Astrocyte (in vitro differentiated cells and primary cell): ENCODE measurements at regions not wholly inside any gene's neighbourhood (a gene's known extent, or its start where the extent isn't known, plus 50 kb on each side); places are given as distances from the start of the nearest gene placed in this dataset.

Experiments
- EZH2 ChIP-seq: IDR thresholded peaks from 2 replicates; pipeline ENCODE4 v1.6.1; 2012; ENCODE audit warnings: mild to moderate bottlenecking, low read length, inconsistent platforms; ENCODE audit not compliant: insufficient read depth
- TF ChIP-seq, protein P1 (sequence below): IDR thresholded peaks from 2 replicates; pipeline ENCODE4 v1.5.1; 2011; ENCODE audit warnings: low read depth, mild to moderate bottlenecking, inconsistent platforms, low read length, moderate library complexity; ENCODE audit not compliant: insufficient read depth

DNA sequence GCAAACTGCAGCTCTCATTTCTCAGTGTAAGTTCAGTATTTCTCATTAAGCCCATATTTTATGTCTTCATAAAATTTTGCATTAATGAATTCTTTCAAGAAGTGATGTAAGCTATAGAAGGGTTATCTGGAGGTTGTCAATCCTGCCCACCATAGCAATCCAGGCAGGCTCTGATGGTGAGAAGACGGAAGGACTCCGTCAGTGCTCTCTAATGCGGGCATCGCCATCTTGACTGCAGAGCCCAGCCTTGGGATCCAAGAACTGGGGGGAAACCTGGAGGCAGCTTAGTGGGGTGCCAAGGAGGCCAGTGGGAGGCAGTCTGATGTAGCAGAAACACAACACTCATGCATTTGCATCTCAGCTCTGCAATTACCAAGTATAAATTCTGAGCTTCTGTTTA lies 707.4 kb upstream of the NRP1 start:
- TF ChIP-seq, protein P1, sequence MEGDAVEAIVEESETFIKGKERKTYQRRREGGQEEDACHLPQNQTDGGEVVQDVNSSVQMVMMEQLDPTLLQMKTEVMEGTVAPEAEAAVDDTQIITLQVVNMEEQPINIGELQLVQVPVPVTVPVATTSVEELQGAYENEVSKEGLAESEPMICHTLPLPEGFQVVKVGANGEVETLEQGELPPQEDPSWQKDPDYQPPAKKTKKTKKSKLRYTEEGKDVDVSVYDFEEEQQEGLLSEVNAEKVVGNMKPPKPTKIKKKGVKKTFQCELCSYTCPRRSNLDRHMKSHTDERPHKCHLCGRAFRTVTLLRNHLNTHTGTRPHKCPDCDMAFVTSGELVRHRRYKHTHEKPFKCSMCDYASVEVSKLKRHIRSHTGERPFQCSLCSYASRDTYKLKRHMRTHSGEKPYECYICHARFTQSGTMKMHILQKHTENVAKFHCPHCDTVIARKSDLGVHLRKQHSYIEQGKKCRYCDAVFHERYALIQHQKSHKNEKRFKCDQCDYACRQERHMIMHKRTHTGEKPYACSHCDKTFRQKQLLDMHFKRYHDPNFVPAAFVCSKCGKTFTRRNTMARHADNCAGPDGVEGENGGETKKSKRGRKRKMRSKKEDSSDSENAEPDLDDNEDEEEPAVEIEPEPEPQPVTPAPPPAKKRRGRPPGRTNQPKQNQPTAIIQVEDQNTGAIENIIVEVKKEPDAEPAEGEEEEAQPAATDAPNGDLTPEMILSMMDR = no peak
- TF ChIP-seq EZH2 = no peak
